ENCODE measurements at regions not wholly inside any gene's neighbourhood (a gene's known extent, or its start where the extent isn't known, plus 50 kb on each side); places are given as distances from the start of the nearest gene placed in this dataset.

GRCh38 chr4:147334478-147334877, 146.4 kb upstream of the EDNRA start:
- in situ Hi-C loops (cut with HindIII; ENCODE audit: low pct_unique_long_range_greater_than_20kb, low sequenced_read_pairs), result no loop called here
- TF ChIP-seq JUND (IDR thresholded peaks at IDR 0.05; ENCODE audit: low read depth), result no peak
- no peak for DNase-seq (ENCODE audit: low read depth in 1 of 2, low spot score in 1 of 2)

GRCh38 chr4:147335183-147335582, 145.7 kb upstream of the EDNRA start:
- in situ Hi-C loops (cut with HindIII; ENCODE audit: low pct_unique_long_range_greater_than_20kb, low sequenced_read_pairs), result no loop called here
- no peak for DNase-seq (ENCODE audit: low read depth in 1 of 2, low spot score in 1 of 2)
- no peak for TF ChIP-seq JUND (IDR thresholded peaks at IDR 0.05; ENCODE audit: low read depth)

- DNase-seq (ENCODE audit: low read depth in 1 of 2, low spot score in 1 of 2), result no peak
- in situ Hi-C loops (cut with HindIII; ENCODE audit: low pct_unique_long_range_greater_than_20kb, low sequenced_read_pairs), result no loop called here
- TF ChIP-seq JUND (IDR thresholded peaks at IDR 0.05; ENCODE audit: low read depth), result no peak
These were observed 144.6 kb upstream of the EDNRA start for GRCh38 chr4:147336252-147336651.

- in situ Hi-C loops (cut with HindIII; ENCODE audit: low pct_unique_long_range_greater_than_20kb, low sequenced_read_pairs), result no loop called here
- TF ChIP-seq JUND (IDR thresholded peaks at IDR 0.05; ENCODE audit: low read depth), result no peak
- DNase-seq (ENCODE audit: low read depth in 1 of 2, low spot score in 1 of 2), result no peak
These were observed 141.8 kb upstream of the EDNRA start for GRCh38 chr4:147339100-147339499.

- in situ Hi-C loops (cut with HindIII; ENCODE audit: low pct_unique_long_range_greater_than_20kb, low sequenced_read_pairs), result no loop called here
- no peak for DNase-seq (ENCODE audit: low read depth in 1 of 2, low spot score in 1 of 2)
- TF ChIP-seq JUND (IDR thresholded peaks at IDR 0.05; ENCODE audit: low read depth), result no peak
These were observed 140.8 kb upstream of the EDNRA start for GRCh38 chr4:147340111-147340510.

GRCh38 chr4:147340591-147341120, 140.2 kb upstream of the EDNRA start:
- DNase-seq (ENCODE audit: low read depth in 1 of 2, low spot score in 1 of 2), result no peak
- in situ Hi-C loops (cut with HindIII; ENCODE audit: low pct_unique_long_range_greater_than_20kb, low sequenced_read_pairs), result no loop called here
- TF ChIP-seq JUND (IDR thresholded peaks at IDR 0.05; ENCODE audit: low read depth), result no peak

- in situ Hi-C loops (cut with HindIII; ENCODE audit: low pct_unique_long_range_greater_than_20kb, low sequenced_read_pairs), result no loop called here
- DNase-seq (ENCODE audit: low read depth in 1 of 2, low spot score in 1 of 2), result no peak
- TF ChIP-seq JUND (IDR thresholded peaks at IDR 0.05; ENCODE audit: low read depth), result no peak
These were observed 137.2 kb upstream of the EDNRA start for GRCh38 chr4:147343692-147344091.

GRCh38 chr4:147345662-147346061, 135.2 kb upstream of the EDNRA start:
- no peak for TF ChIP-seq JUND (IDR thresholded peaks at IDR 0.05; ENCODE audit: low read depth)
- in situ Hi-C loops (cut with HindIII; ENCODE audit: low pct_unique_long_range_greater_than_20kb, low sequenced_read_pairs), result no loop called here
- no peak for DNase-seq (ENCODE audit: low read depth in 1 of 2, low spot score in 1 of 2)

- in situ Hi-C loops (cut with HindIII; ENCODE audit: low pct_unique_long_range_greater_than_20kb, low sequenced_read_pairs), result no loop called here
- no peak for DNase-seq (ENCODE audit: low read depth in 1 of 2, low spot score in 1 of 2)
- TF ChIP-seq JUND (IDR thresholded peaks at IDR 0.05; ENCODE audit: low read depth), result no peak
These were observed 133.7 kb upstream of the EDNRA start for GRCh38 chr4:147347217-147347616.

GRCh38 chr4:147349193-147349592, 131.7 kb upstream of the EDNRA start:
- no peak for DNase-seq (ENCODE audit: low read depth in 1 of 2, low spot score in 1 of 2)
- in situ Hi-C loops (cut with HindIII; ENCODE audit: low pct_unique_long_range_greater_than_20kb, low sequenced_read_pairs), result no loop called here
- no peak for TF ChIP-seq JUND (IDR thresholded peaks at IDR 0.05; ENCODE audit: low read depth)

GRCh38 chr4:147351083-147351787, 129.7 kb upstream of the EDNRA start:
- in situ Hi-C loops (cut with HindIII; ENCODE audit: low pct_unique_long_range_greater_than_20kb, low sequenced_read_pairs), result no loop called here
- no peak for DNase-seq (ENCODE audit: low read depth in 1 of 2, low spot score in 1 of 2)
- no peak for TF ChIP-seq JUND (IDR thresholded peaks at IDR 0.05; ENCODE audit: low read depth)

GRCh38 chr4:147354237-147354636, 126.7 kb upstream of the EDNRA start:
- TF ChIP-seq JUND (IDR thresholded peaks at IDR 0.05; ENCODE audit: low read depth), result no peak
- in situ Hi-C loops (cut with HindIII; ENCODE audit: low pct_unique_long_range_greater_than_20kb, low sequenced_read_pairs), result no loop called here
- DNase-seq (ENCODE audit: low read depth in 1 of 2, low spot score in 1 of 2), result no peak

- in situ Hi-C loops (cut with HindIII; ENCODE audit: low pct_unique_long_range_greater_than_20kb, low sequenced_read_pairs), result no loop called here
- no peak for TF ChIP-seq JUND (IDR thresholded peaks at IDR 0.05; ENCODE audit: low read depth)
- no peak for DNase-seq (ENCODE audit: low read depth in 1 of 2, low spot score in 1 of 2)
These were observed 125.8 kb upstream of the EDNRA start for GRCh38 chr4:147355032-147355656.

Measured in T47D (cell line).